Heart left ventricle (tissue), 16 donors: ENCODE measurements at regions not wholly inside any gene's neighbourhood (a gene's known extent, or its start where the extent isn't known, plus 50 kb on each side); places are given as distances from the start of the nearest gene placed in this dataset.

Source experiments
- ATAC-seq, 4 donors: fragments of 200-7000 bp; cut with Tn5 transposase; one replicate each; pipeline ENCODE4 v1.9.1; 2020 to 2022; ENCODE audit warnings: moderate library complexity in 4 of 4, mild to moderate bottlenecking in 3 of 4, moderate number of reproducible peaks in 1 of 4
- DNase-seq, 5 donors: peaks; one replicate each; pipeline ENCODE4 v3.0.0-alpha.2; 2020
- H3K27ac ChIP-seq, 12 donors: fragments of 200-600 bp; sonication (generic) in 4 of 12; one replicate each; pipeline versions ENCODE4 v1.5.0 to v1.8.0; 2016 to 2022; ENCODE audit warnings: mild to moderate bottlenecking in 2 of 12
- H3K27me3 ChIP-seq, 9 donors: fragments of 200-600 bp; sonication (generic) in 2 of 9; one replicate each; pipeline versions ENCODE4 v1.5.1 to v1.8.0; 2016 to 2022; ENCODE audit warnings: mild to moderate bottlenecking in 3 of 9
- H3K36me3 ChIP-seq, 9 donors: fragments of 200-600 bp; sonication (generic) in 2 of 9; one replicate each; pipeline versions ENCODE4 v1.5.0 to v1.8.0; 2018 to 2022; ENCODE audit warnings: mild to moderate bottlenecking in 2 of 9
- H3K4me1 ChIP-seq, 12 donors: fragments of 200-600 bp; sonication (generic) in 4 of 12; one replicate each; pipeline versions ENCODE4 v1.5.0 to v1.8.0; 2016 to 2022; ENCODE audit warnings: mild to moderate bottlenecking in 3 of 12
- H3K4me3 ChIP-seq, 12 donors: fragments of 200-600 bp; sonication (generic) in 4 of 12; one replicate each; pipeline versions ENCODE4 v1.5.0 to v1.8.0; 2017 to 2022; ENCODE audit warnings: mild to moderate bottlenecking in 9 of 12, moderate library complexity in 4 of 12
- H3K9me3 ChIP-seq, 12 donors: fragments of 200-600 bp; sonication (generic) in 4 of 12; one replicate each; pipeline versions ENCODE4 v1.5.0 to v1.8.0; 2016 to 2022; ENCODE audit warnings: mild to moderate bottlenecking in 1 of 12
- POLR2A ChIP-seq, 2 donors: fragments of 450-650 bp; IDR thresholded peaks; one replicate each; pipeline ENCODE4 v1.6.1; 2017; ENCODE audit warnings: antibody characterized with exemption in 2 of 2, mild to moderate bottlenecking in 2 of 2, moderate library complexity in 2 of 2
- WGBS, 4 donors: extraction: QIAGEN DNeasy Blood & Tissue Kit in 2 of 4; methylation state at CpG; one replicate each; pipeline versions ENCODE4 v1.1.5 to v1.1.7; 2013 to 2018; 5-methylcytosine and 5-hydroxymethylcytosine counted together
- intact Hi-C, 10 donors: fragments of 100-400 bp; cut with DNase I; formaldehyde crosslinking; loops; one replicate each; pipeline versions ENCODE4 v1.11.1 to v1.14.2; 2022
- TF ChIP-seq, protein P1 (sequence below), 12 donors: fragments of 200-600 bp; sonication (generic) in 4 of 12; IDR thresholded peaks; one replicate each; pipeline versions ENCODE4 v1.5.0 to v1.8.0; 2018 to 2022; ENCODE audit warnings: antibody characterized with exemption in 12 of 12, mild to moderate bottlenecking in 5 of 12
- donor health status: ischemic (EF 13 %, LVEDD 7.1; RV severe dilation, severe dysfunction).
- donor health status: healthy with polysubstance abuse.
- donor health status: DM: no; HTN: yes; CAD: no.
- donor health status: DM: no; HTN: no; CAD: no.
- donor health status: ischemic (EF 25% LVEDD 6.9; RV normal size, moderate dysfunction).
- donor health status: ischemic (EF 25% LVEDD 5.7; RV mildly dilated, moderate dysfunction).
- donor health status: healthy.
- donor health status: DM: yes; HTN: yes; CAD: no.
- donor health status: ischemic (EF 35%, LVEDD 5.7; RV mildly dilated, moderate dysfunction).
- donor health status: nonischemic (EF 11% LVEDD 7.7; RV severe dilation, severe dysfunction).
- donor health status: DM: yes; HTN: yes; CAD: no.
- donor health status: PGD.
- donor health status: ischemic (EF 29% LVEDD 5.4; RV normal size, mild dysfunction).
- donor health status: nonischemic (EF 23%, LVEDD 6.1; RV moderate dilation, normal function).

GRCh38 chr1:101135526-101135925 is 101.3 kb upstream of the S1PR1 start:
- Histone ChIP-seq H3K27ac (no peak overlapping the region), H3K27me3 (no peaks in the 10 kb centered on the region), H3K9me3 (no peaks in the 10 kb centered on the region), H3K4me3 (no peak overlapping the region), H3K36me3 (no peaks in the 10 kb centered on the region), H3K4me1 (peaks cover 0 to 38% (median 21%) of the 10 kb centered on the region in 12 donors)
- whole genome bisulfite sequencing, 4 donors = 96 to 97% (median 97%) methylated on average over 2 of the region's 2 CpGs
- no peak for TF ChIP-seq POLR2A (IDR thresholded peaks at IDR 0.05)
- TF ChIP-seq, protein P1, sequence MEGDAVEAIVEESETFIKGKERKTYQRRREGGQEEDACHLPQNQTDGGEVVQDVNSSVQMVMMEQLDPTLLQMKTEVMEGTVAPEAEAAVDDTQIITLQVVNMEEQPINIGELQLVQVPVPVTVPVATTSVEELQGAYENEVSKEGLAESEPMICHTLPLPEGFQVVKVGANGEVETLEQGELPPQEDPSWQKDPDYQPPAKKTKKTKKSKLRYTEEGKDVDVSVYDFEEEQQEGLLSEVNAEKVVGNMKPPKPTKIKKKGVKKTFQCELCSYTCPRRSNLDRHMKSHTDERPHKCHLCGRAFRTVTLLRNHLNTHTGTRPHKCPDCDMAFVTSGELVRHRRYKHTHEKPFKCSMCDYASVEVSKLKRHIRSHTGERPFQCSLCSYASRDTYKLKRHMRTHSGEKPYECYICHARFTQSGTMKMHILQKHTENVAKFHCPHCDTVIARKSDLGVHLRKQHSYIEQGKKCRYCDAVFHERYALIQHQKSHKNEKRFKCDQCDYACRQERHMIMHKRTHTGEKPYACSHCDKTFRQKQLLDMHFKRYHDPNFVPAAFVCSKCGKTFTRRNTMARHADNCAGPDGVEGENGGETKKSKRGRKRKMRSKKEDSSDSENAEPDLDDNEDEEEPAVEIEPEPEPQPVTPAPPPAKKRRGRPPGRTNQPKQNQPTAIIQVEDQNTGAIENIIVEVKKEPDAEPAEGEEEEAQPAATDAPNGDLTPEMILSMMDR (IDR thresholded peaks at IDR 0.05) = no peak
- ATAC-seq (no peak), DNase-seq (no peak)
- intact Hi-C loops = loop anchor here in 9 of 10 donors (5.0 to 10.0 kb wide), 6 partner anchors 99 to 211 kb away; partner anchors contain the start of gene S1PR1 (in 6 of the 9)

GRCh38 chr1:101131239-101131843 is 105.5 kb upstream of the S1PR1 start:
- ATAC-seq = no peak
- WGBS, 4 donors = 94 to 100% (median 99%) methylated on average over 1 of the region's 1 CpG
- no peak for DNase-seq
- intact Hi-C loops = loop anchor here in 6 of 10 donors (5.0 to 10.0 kb wide), 5 partner anchors 103 to 207 kb away; partner anchors contain the start of gene S1PR1 (in 2 of the 6)
- peaks cover 0 to 20% (median 6%) of the 10 kb centered on the region in 12 donors for H3K4me1 ChIP-seq
- no peak overlapping the region for H3K27ac ChIP-seq
- no peaks in the 10 kb centered on the region for H3K9me3 ChIP-seq
- no peak for TF ChIP-seq POLR2A (IDR thresholded peaks at IDR 0.05)
- TF ChIP-seq, protein P1 (IDR thresholded peaks at IDR 0.05) = no peak
- no peak overlapping the region for H3K4me3 ChIP-seq
- no peaks in the 10 kb centered on the region for H3K36me3 ChIP-seq
- no peaks in the 10 kb centered on the region for H3K27me3 ChIP-seq

DNA sequence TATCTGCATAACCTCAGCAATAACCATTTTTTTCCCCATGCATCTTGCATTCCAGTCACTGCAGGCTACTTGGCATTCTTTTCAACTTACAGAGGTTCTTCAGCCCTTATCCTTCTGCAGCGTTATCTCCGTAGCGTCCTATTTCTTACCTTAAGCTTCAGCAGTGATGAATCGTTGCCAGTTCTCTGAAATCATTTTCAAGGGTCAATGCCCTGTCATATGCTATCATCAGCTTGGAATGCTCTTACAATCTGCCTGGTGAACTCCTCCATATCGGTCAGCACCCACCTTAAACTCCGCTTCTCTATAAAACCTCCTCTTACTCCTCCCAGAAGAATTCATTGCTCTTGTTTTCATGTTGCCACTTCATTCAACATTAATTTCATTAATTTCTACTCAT is 105.1 kb upstream of the DPH5 start:
- ATAC-seq (no peak), DNase-seq (no peak)
- 40 to 50% (median 44%) methylated on average over 6 of the region's 6 CpGs for WGBS, 4 donors
- no peak for TF ChIP-seq POLR2A (IDR thresholded peaks at IDR 0.05)
- TF ChIP-seq, protein P1 (IDR thresholded peaks at IDR 0.05) = no peak
- intact Hi-C loops = loop anchor here in 6 of 10 donors (5.0 to 10.0 kb wide), 5 partner anchors 104 to 206 kb away; partner anchors contain the start of gene S1PR1 (in 2 of the 6)
- Histone ChIP-seq H3K27ac (no peak overlapping the region), H3K4me1 (peaks cover 0 to 13% (median 3%) of the 10 kb centered on the region in 12 donors), H3K9me3 (no peaks in the 10 kb centered on the region), H3K27me3 (no peaks in the 10 kb centered on the region), H3K36me3 (no peaks in the 10 kb centered on the region), H3K4me3 (no peak overlapping the region)

GRCh38 chr1:101128846-101129245 is 103.3 kb upstream of the DPH5 start:
- Histone ChIP-seq H3K4me3 (no peak overlapping the region), H3K36me3 (no peaks in the 10 kb centered on the region), H3K27ac (peak overlapping the region in 2 of 12 donors; percentile 5 to 15), H3K4me1 (peaks cover 0 to 13% (median 3%) of the 10 kb centered on the region in 12 donors), H3K27me3 (no peaks in the 10 kb centered on the region), H3K9me3 (no peaks in the 10 kb centered on the region)
- DNase-seq (no peak), ATAC-seq (no peak)
- TF ChIP-seq, protein P1 (IDR thresholded peaks at IDR 0.05) = no peak
- no peak for TF ChIP-seq POLR2A (IDR thresholded peaks at IDR 0.05)
- intact Hi-C loops = loop anchor here in 1 of 10 donors (10.0 kb wide), 1 partner anchor 204 kb away; no protein-coding TSS in a partner anchor
